ENCODE measurements at regions not wholly inside any gene's neighbourhood (a gene's known extent, or its start where the extent isn't known, plus 50 kb on each side); places are given as distances from the start of the nearest gene placed in this dataset.
"Not testable (repeated sequence)": the region's sequence is repeated elsewhere in the genome, so short reads cannot be mapped to it uniquely, and the experiment has no call there.

DNA sequence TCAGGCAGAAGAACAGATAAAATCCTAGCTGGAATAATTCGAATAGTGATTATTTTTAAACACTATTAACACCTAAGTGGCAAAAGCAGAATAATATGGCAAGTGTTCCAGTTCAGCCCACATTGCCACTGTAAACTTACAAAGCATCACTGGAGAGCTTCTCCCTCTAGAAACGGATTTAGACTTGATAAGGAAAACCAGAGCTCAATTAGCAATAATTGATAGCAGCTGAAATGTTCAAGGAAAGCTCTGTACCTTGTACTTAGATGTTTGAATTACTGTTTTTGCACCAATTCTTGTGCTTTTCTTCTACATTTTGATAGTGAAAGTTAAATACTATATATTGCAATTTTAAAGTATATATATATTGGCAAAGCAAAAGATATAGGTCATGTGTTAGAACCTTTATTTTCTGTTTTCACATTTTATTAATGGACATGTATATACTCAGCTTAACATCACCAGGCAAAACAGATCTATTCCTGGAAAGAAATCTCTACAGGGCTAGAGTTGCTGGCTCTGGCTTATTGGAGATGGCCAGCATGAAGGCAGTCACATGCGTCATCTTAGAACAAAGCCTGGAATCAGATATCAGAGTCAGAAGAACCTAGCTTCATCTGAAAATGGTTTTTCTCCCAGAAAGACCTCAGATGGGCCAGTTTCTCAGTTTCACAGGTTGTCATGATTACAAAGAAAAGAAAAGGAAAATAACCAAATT, 149.1 kb upstream of the CTAGE1 start:
- no peak for DNase-seq (ENCODE audit: low spot score)

DNA sequence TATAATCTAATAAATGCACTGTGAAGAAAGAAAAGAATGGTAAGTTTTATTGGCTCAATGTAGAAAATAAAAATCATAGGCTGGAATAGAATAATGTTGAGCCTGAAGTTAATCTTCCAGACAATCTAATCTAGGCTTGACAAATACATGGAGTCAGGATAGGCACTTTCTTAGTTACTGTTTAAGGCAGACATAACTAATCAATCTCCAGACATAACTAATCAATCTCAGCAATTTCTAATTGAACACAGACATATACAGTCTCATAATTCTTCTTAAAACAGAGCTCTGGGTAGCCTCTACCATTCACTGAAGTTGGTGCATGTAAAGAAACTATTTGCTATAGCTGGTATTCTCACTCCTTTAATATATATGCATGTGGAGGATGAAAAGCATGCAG, 150.1 kb upstream of the CTAGE1 start:
- DNase-seq (ENCODE audit: low spot score), result no peak

DNA sequence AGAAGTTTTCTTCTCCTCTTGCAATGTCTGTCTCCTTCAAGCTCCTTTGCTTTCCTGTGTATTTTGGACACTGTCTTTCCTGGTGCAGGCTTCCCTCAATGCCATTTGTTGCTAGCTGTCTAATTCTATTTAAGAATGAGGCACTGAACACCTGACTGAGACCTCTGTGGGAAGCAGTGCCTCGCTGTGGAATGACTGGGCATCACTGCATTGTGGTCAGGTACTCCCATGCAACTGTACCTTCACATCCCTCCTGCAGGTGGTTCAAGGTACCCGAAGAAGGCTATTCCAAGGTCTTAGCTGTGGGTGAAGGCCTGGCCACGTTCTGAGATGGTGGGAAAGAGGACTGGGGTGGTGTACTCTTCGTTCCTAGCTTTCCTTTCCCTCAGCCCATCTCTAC, 152.8 kb upstream of the CTAGE1 start:
- no peak for DNase-seq (ENCODE audit: low spot score)

DNA sequence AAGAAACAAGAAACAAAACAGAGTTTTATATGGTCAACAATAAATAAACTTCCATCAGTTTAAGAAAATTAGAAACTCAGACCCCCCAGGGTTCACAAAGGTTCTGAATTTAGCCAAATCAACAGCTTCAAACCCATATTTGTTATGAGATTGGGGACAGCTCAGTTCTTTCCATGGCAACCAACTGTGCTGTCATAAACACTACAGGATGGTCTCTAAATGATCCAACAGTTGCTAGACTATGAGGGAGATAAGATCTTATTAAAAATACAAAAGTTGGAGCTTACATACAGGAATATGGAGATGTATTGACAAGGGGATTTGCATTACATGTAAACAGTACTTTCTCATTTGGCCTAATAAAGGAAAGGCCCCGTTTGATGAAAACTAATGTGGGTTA, 154.6 kb upstream of the CTAGE1 start:
- no peak for DNase-seq (ENCODE audit: low spot score)

DNA sequence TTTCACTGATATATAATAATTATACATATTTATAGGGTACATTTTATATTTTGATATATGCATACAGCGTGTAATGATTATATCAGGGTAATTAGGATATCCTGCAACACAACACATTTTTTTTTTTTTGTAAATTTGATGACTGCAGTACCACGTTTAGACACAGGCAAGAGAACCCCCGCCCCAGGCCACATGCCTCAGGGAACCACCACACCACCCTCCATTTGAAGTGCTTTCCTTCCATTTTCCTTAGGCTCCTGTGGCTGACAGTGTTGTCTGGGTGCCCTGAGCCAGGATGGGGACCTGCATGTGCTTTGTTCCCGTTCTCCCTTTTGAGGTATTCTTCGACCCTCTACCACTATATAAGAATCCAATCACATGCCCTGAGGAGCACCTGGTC, 161.6 kb upstream of the CTAGE1 start:
- DNase-seq (ENCODE audit: low spot score), result no peak

DNA sequence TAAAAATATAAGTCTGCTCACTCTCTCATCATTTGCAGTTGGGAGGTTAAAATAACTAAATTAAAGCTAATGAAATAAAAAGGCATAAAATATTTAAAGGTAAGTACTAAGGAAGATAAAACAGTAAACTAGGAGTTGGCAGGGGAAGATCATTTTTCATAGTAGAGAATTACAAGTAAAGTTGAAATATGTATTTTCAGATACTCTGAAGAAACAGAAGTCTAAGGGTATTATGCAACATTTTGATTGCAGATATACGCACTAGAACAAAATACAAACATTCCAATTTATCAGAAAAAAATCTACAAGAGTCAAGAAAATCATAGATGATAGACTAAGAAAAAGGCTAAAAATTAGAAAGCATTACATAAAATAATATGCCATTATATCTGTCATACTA, 167.6 kb upstream of the CTAGE1 start:
- no peak for DNase-seq (ENCODE audit: low spot score)

DNA sequence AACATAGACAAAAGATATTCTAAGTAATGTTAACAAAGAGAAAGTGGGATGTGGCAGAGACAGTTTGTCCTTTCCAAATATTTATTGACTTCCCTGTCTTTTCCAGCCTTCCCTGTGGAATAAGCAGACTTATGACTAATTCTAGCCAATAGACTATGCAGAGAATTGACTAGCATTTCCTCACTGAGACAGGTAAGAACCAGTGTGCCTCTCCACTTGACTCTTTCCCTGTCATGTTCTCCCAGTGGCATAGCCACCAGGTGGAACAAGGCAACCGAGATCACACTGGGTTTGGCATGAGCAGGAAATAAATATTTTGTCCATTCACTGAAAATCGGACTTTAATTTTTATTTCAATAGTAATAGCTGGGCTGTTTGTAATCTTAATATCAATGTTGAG, 168.1 kb upstream of the CTAGE1 start:
- DNase-seq (ENCODE audit: low spot score), result no peak

DNA sequence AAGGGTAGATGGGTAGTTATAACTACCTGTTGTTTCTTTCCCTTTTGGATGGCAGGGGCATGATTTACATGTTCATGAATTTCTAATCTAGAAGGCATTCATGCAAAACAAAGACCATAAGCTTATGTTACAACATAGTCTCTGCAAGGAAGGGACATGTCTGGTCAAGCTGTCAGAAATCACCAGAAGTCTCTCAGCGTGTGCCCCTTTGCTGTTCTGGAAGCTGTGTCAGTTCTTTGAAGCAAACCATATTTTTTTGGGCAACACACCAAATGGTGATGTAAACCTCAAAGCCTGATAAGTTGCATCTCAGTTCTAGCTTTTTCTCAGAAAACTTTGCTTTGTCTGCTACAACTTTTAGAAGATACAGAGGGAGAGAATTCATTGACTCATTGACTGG, 173.5 kb upstream of the CTAGE1 start:
- DNase-seq (ENCODE audit: low spot score), result no peak

DNA sequence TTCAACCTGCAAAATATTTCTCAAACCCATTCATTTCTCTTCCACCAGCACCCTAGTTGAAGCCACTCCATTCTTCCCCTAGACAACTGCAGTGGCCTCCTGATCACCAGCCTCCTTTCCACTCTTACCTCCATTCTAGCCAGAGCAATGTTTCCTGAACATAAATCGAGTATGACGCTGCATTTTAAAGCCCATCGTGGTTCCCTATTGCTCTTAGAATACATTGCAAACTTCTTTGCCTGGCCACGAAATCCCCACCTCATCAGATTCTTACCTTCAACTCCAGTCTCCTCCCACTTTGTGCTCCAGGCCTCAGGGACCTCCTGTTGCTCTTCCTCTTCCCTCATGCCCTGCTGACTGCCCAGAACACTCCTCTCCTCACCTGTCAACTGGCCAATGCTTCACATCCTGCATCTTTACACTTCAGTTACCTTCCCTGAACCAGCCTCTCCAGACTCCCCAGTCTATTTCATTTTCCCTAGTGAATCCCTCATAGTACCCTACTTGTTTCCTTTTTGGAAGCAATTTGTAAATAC, 176.5 kb upstream of the CTAGE1 start:
- DNase-seq (ENCODE audit: low spot score), result no peak

DNA sequence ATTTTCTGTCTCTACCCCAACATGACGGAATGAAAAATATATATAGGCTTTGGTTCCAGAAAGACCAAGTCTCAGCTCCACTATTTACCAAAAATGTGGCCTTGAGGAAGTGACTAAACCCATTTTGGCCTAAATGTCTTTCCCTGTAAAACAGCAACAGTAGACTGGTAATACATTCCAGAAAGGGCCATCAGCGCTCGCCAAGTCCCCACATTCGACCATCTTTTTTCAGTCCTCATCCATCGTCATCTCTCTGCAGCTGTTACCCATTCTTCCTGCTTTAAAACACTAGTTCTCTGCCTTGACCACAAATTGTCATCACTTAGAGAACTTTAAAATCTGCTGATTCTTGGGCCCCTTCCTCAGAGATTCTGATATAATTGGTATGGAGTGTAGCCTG, 183.8 kb upstream of the CTAGE1 start:
- DNase-seq (ENCODE audit: low spot score), result no peak

DNA sequence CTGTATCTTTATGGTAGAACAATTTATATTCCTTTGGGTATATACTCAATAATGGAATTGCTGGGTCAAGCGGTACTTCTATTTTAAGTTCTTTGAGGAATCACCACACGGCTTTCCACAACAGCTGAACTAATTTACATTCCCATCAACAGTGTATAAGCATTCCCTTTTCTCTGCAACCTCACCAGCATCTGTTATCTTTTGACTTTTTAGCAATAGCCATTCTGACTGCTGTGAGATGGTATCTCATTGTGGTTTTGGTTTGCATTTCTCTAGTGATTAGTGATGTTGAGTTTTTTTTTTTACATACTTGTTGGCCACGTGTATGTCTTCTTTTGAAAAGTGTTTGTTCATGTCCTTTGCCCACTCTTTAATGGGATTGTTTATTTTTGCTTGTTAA, 184.7 kb upstream of the CTAGE1 start:
- not testable (repeated sequence) for DNase-seq (ENCODE audit: low spot score)

DNA sequence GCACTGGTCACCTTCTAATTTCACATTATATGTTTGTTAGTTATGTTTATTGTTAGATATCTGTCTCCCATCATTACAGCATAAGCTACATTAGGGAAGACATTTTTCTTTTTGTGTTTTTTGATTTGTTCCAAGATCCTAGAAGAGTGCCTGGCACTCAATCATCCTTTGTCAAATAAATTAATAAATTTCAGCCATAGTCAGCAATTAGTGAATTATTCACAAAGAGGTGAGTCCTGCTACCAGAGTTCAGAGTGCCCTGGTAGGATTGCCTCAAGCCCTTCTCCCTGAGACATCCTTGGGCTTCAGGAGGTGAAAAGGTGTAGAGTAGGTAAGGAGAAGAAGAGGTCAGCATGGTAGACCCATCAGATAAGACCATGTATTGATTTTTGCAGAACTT, 186.2 kb upstream of the CTAGE1 start:
- DNase-seq (ENCODE audit: low spot score), result no peak

DNA sequence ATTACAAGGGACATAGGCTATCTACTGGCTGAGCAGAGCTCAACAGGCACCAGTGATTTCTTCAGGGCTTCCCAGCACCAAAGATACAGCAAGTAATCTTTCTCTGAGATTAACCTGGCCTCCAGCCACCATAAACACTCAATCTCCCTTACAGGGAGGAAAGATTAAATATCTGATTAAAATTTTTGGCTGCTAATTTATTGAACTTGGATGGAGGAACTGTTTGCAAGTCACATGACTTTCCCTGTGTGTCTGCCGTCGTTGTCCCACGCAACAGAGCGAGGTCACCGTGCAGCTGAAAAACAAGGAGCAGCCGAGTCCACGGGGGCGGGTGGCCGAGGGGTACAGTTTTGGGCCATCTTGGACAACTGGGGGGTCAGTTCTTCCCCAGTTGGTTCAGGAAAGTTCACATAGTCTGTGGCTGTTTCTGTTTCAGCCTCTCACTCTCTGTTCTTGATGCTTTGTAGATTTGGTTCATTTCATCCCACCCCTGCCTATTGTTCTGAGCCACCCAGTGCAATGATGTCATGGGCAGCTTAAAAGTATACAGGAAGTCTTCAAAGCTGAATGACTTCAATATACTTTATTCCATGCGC, 186.8 kb upstream of the CTAGE1 start:
- peak; percentile 31 for DNase-seq (ENCODE audit: low spot score)

DNA sequence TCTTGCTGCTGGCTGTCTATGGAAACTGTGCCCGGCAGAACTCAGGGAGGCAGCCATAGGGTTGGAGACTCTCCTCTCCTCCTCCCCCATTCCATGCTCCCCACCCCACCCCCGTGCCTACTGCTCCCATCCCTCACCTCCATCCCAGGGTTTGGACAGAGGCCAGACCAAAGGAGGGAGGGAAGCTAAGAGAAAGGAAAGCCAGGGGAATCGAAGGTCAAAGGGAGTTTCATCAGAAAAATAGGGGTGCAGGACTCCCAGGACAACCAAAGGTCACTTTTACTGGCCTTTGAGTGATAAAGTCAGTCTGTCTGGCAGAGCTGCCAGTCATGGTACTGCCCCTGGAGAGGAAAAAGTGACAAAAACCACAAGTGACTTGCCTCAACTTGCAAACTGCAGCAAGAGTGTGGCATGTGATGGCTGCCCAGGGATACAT, 187.3 kb upstream of the CTAGE1 start:
- no peak for DNase-seq (ENCODE audit: low spot score)

DNA sequence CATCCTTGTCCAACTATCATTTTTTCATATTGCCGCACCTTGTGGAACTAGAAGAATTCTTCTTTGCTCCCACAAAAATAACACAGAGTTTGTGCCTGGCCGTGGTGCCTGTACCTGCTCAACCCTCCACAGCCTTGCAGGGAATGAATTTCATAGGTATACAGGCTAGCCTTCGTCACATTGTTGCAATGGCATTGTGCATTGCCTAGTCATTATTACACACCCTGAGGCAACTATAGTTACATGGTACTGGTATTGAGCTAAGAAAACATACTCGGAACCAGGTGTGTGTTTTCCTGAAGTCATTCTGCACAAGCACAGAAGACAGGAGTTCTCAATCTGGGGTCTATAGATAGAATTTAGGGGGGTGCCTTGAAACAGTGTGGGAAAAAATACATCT, 188.0 kb upstream of the CTAGE1 start:
- no peak for DNase-seq (ENCODE audit: low spot score)

DNA sequence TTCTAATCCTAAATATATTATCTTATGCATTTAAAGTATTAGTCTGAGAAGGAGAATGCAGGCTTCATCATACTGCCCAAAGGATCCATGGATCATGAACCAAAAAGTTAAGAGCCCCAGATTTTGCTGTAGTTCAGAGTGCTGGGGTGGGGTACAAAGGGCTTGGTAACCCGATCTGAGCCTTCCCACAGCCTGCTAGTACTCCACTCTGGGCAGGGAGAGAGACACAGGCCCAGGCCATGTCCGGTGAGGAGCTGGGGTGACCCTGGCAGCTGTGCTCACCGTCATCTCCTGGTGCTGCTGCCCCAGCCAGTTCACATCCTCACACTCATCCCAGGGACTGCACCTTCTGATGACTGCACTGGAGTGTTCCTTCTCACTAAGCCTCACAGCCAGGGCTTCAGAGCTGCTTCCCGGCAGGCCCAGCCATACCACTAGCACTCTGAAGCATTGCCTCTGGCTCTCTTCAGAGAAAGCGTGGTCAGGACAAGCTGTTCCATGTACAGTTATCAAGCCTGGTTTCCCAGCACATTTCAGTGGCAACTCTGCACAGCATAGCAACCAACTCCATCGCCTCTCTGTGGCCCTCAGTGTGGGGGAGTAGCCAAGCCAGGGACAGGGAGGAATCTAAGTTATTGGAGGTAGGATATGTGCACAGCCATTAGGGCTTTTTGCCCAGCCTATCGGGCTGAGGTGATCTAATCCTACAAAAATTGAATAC, 189.0 kb upstream of the CTAGE1 start:
- DNase-seq (ENCODE audit: low spot score), result no peak

DNA sequence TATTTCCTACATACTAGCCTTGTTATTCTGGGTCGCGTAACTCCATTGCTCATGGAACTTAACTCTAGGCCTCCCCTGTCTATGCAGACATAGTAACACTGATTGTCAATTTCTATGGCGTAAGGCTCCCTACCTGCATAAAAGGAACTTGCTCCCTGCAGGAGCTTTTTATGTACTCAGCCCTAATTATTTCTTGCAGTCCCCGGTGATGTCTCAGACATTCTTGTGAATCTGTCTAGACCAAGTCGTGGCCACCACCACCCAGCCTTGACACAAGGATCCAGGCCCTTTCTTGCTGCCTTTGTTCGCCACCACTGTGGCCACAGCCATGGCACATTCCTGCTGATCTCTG, 189.5 kb upstream of the CTAGE1 start:
- no peak for DNase-seq (ENCODE audit: low spot score)

DNA sequence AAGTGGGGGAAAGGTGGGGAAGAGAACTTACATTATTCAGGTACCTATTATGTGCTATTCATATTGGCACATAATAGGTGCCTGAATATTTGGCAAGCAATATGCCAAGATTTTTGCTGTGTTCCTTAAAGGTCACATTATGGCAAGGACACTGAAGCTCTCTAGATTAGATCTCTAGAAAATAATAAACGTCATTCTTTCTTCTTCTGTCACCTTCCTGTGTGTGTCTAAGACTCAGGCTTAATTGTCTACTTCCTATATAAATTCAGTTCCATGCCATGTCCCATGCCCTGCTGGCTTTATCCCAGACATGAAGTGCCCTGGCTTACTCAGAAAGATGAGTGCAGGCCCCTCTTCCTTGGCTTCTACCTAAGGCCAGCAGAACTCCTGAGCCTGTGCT, 191.1 kb upstream of the CTAGE1 start:
- DNase-seq (ENCODE audit: low spot score), result peak; percentile 8

DNA sequence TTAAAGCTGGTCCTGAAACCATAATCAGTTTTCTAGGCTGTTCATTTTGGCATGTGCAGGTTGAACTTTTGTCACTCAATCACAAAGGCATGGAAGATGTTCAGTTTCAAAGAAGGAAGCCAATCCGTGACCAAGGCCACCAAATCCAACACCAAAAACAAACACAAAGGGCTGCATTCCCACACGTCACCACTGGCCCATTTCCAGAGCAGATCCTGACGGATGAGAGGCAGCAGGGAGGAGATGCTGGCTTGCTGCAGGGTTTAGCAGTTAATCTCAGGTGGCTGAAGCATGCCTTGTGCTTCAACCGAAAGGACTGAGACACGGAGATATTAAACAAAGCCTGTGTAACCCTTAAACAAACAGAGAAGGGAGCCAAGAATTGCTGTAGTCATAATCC, 191.9 kb upstream of the CTAGE1 start:
- DNase-seq (ENCODE audit: low spot score), result no peak

DNA sequence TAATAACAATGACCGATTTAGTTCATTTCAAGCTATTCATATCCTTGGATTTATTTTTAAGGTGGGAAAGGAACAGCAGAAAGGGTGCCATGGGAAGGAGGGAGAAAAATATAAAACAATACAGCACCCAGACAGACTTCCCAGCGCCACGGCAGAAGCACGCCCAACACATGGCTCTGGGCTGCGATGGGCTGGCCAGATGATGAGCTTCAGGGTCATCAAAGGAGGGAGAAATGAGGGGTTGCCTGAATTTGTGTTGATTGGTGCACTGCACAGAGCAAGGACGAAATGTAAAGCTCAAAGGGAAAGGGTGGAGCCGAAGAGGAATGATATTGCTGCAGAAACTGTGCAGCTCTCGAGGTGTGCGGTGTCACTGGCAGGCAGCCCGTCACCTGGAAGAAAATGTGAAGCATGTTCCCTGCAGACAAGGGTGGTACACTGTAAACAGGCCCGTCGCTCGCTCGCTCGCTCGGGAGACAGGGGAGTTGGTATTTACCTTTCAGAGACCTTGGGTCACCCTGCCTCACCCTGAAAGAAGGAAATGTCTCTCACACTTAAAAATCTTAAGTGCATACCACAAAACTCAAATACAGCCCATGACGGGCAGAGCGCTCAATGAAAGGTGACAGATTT, 195.5 kb upstream of the CTAGE1 start:
- no peak for DNase-seq (ENCODE audit: low spot score)

DNA sequence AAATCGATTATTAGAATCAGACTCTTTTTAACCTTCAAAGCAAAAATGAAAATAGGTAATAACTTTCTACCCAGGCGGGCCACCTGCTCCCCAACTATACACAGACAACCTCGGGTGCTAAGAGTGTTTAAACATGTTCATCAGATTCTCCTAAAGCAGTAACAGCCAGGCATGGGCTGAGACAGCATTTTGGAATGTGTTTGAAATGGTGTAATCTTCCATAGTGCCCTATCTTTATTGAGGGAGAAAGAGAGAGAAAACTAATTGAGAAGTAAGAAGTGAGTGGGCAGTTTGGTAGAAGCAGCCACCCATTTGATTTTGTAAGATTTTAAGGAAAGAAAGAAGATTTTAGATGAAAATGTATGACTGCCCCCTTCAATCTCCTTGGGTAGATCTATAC, 196.1 kb upstream of the CTAGE1 start:
- DNase-seq (ENCODE audit: low spot score), result no peak

DNA sequence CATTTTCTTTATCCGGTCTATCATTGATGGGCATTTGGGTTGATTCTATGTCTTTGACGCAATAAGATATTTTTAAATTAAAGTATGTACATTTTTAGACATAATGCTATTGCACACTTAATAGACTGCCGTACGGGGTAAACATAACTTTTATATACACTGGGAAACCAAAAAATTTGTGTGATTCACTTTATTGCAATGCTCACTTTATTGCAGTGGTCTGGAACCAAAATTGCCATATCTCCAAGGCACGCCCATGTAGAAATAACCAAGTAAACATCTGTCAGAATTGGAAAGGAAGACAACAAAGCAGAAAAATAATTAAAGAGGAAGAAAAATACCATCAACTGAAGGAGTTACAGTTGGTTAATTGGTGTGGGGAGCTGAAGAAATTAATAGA, 205.8 kb upstream of the CTAGE1 start:
- DNase-seq (ENCODE audit: low spot score), result no peak

DNA sequence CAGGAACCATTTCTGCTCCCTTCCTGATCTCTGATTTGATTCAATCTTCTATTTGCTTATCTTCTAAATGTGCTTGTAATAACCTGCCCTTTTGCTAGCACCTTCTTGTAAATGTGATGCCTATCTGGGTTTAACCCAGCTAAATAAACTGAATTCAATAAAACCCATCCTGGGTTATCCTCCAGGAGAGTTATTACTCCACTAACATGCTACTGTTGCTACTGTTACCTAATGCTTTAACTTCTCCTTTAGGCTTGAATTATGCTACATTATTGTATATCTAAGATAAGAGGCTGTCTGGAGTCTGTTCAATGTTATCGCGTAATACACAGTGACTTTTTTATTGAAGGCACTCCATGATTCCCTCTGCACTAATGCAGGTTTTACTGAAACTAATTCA, 206.5 kb upstream of the CTAGE1 start:
- DNase-seq (ENCODE audit: low spot score), result no peak
